Cardiac muscle cell (in vitro differentiated cells and primary cell): ENCODE measurements at regions not wholly inside any gene's neighbourhood (a gene's known extent, or its start where the extent isn't known, plus 50 kb on each side); places are given as distances from the start of the nearest gene placed in this dataset.

Experiments
- DNase-seq, 2 donors: peaks; one replicate each; pipeline versions ENCODE4 v3.0.0 to v3.0.0-alpha.2; 2010 to 2017; ENCODE audit warnings: low read depth in 1 of 2, low spot score in 1 of 2
- H3K27ac ChIP-seq: fragments of 200-600 bp; sonication (generic); 2 replicates; pipeline ENCODE4 v1.5.1; 2016
- H3K27me3 ChIP-seq: fragments of 200-600 bp; sonication (generic); 2 replicates; pipeline ENCODE4 v1.6.0; 2016; ENCODE audit warnings: control low read depth
- H3K36me3 ChIP-seq: fragments of 200-600 bp; sonication (generic); 2 replicates; pipeline ENCODE4 v1.5.1; 2016; ENCODE audit warnings: control low read depth
- H3K4me1 ChIP-seq: fragments of 200-600 bp; sonication (generic); 2 replicates; pipeline ENCODE4 v1.8.1; 2017; ENCODE audit warnings: low read depth, mild to moderate bottlenecking, mixed run types
- H3K4me3 ChIP-seq: fragments of 200-600 bp; sonication (generic); 2 replicates; pipeline ENCODE4 v1.5.1; 2016; ENCODE audit warnings: mild to moderate bottlenecking
- H3K9me3 ChIP-seq: fragments of 200-600 bp; sonication (generic); 2 replicates; pipeline ENCODE4 v1.5.1; 2017; ENCODE audit warnings: low read depth, mild to moderate bottlenecking, control low read depth
- TF ChIP-seq, protein P1 (sequence below): IDR thresholded peaks from 2 replicates; pipeline ENCODE4 v1.5.1; 2012; ENCODE audit warnings: low read depth, mild to moderate bottlenecking, low read length

DNA sequence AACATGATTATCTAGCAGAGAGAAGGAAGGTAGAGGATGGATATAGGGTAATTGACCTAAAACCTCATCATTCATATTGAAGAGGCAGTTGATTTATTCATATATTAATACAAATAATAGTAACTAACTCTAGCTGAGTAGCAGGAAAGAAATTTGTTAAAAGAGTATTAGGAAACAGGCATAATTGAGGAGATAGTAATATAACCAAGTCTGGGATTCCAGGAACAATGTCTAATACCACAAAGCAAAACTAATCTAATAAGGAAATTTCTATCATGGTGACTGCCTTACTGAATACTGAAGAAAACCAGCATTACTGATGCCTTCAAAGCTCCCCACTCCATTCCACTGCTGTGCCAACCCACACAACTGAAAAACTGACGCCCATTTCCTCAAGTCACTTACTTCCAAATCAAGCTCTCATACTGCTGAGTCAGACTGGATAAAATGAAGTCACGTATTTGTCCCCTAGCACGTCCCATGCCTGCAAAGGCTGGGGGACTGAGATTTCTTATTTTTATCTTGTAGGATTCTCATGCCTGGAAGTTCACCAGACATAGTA, 153.9 kb downstream of the SMC2 start:
- DNase-seq: peak in 1 of 2 donors; percentile 53
- H3K4me1 ChIP-seq: no peaks in the 10 kb centered on the region
- H3K27ac ChIP-seq: no peak overlapping the region
- H3K36me3 ChIP-seq: no peaks in the 10 kb centered on the region
- H3K9me3 ChIP-seq: no peaks in the 10 kb centered on the region
- no peaks in the 10 kb centered on the region for H3K27me3 ChIP-seq
- TF ChIP-seq, protein P1, sequence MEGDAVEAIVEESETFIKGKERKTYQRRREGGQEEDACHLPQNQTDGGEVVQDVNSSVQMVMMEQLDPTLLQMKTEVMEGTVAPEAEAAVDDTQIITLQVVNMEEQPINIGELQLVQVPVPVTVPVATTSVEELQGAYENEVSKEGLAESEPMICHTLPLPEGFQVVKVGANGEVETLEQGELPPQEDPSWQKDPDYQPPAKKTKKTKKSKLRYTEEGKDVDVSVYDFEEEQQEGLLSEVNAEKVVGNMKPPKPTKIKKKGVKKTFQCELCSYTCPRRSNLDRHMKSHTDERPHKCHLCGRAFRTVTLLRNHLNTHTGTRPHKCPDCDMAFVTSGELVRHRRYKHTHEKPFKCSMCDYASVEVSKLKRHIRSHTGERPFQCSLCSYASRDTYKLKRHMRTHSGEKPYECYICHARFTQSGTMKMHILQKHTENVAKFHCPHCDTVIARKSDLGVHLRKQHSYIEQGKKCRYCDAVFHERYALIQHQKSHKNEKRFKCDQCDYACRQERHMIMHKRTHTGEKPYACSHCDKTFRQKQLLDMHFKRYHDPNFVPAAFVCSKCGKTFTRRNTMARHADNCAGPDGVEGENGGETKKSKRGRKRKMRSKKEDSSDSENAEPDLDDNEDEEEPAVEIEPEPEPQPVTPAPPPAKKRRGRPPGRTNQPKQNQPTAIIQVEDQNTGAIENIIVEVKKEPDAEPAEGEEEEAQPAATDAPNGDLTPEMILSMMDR: no peak
- H3K4me3 ChIP-seq: no peak overlapping the region

DNA sequence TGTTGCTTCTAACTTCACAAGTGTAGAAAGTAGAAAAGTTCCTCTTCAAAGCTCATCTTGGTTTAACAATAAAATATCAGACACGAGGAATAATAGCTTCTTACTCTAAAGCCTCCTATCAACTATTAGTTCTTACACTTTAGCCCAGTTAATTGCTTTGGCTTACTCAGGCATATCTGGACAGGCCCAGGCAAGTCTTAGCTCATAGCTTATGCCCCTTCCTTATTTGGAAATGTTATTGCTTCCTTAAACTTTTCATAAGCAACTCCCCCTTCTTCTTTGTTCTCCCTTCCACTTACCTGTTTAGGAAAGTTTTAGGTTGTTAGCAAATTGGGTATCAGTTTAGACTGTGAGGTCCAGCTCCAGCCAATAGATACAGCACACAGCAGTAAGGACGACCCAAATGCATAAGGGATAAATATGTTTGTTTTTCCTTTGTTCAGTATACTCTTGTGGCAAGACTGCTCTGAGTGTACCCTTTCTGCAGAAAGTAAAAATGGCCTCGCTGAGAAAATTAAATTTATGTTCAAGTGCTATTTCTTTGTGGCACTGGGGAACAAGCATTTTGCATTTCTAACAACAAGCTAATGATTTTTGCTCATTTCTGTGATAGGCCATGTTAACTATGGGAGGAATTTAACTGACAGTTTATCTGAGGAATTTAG, 162.1 kb downstream of the SMC2 start:
- Histone ChIP-seq H3K27ac (no peak overlapping the region), H3K36me3 (no peaks in the 10 kb centered on the region), H3K9me3 (no peaks in the 10 kb centered on the region), H3K4me3 (no peak overlapping the region), H3K27me3 (no peaks in the 10 kb centered on the region), H3K4me1 (no peaks in the 10 kb centered on the region)
- TF ChIP-seq, protein P1: no peak
- DNase-seq: peak in 1 of 2 donors; percentile 6

DNA sequence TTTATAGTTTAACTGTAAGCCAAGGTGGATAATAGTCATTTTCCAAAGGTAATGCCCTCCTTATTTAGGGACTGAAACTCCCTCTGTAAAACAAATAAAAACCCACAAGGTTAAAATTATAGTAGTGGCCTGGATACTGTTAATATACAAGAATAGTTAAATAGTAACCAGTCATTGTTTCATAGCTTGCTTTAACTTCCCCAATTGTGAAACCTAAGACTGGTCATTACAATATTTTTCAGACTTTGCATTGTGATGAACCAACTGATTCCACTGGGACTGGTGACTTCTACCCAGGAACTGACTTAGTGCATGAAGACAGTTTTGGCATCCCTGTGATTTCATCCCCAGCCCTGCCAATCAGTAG, 162.6 kb downstream of the SMC2 start:
- no peaks in the 10 kb centered on the region for H3K27me3 ChIP-seq
- DNase-seq: no peak
- H3K4me1 ChIP-seq: no peaks in the 10 kb centered on the region
- H3K4me3 ChIP-seq: no peak overlapping the region
- no peaks in the 10 kb centered on the region for H3K36me3 ChIP-seq
- no peaks in the 10 kb centered on the region for H3K9me3 ChIP-seq
- no peak overlapping the region for H3K27ac ChIP-seq
- TF ChIP-seq, protein P1: no peak

DNA sequence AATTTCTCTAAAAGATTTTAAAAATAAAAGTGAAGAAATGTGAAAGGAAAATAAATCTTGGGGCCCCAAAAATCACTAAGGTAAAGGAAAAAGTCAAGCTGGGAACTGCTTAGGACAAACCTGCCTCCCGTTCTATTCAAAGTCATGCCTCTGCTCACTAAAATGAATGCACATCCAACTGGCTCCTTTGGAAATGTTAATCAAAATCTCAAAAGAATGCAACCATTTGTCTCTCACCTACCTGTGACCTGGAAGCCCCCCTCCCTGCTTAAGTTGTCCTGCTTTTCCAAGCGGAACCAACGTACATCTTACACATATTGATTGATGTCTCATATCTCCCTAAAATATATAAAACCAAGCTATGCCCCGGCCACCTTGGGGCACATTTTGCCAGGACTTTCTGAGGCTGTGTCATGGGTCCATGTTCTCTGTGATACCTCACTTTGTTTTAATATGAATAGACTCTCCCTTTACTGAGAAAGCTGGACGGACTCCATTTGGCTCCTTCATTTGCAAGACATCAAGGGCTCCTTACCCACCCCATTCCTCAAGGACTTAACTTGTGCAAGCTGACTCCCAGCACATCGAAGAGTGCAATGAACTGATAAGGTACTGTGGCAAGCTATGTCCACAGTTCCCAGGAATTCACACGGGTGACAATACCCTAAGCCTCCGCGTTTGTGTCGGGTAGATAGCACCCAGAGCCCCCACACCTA, 164.3 kb downstream of the SMC2 start:
- no peak overlapping the region for H3K27ac ChIP-seq
- no peak for DNase-seq
- H3K4me1 ChIP-seq: no peaks in the 10 kb centered on the region
- H3K4me3 ChIP-seq: no peak overlapping the region
- no peaks in the 10 kb centered on the region for H3K36me3 ChIP-seq
- TF ChIP-seq, protein P1: no peak
- no peaks in the 10 kb centered on the region for H3K9me3 ChIP-seq
- no peaks in the 10 kb centered on the region for H3K27me3 ChIP-seq

DNA sequence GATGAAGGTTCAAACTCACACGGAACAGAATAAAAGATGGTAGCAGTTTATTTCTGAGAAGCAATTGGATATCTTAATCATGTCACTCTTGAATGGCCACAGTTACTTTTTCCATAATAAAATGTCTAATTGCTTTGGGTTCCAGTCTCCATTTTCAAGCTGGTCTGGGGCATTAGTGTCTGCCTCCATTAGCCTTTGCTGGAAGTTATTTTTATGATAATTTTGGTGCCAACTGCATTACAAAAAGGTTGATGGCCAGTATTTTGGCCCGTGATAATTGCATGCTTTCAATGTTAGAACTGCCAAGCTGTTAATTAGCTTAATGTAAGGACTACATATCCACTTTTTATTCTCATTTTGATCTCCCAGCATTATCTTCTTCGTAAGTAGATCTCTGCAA, 165.9 kb downstream of the SMC2 start:
- TF ChIP-seq, protein P1: no peak
- Histone ChIP-seq H3K27ac (no peak overlapping the region), H3K4me1 (no peaks in the 10 kb centered on the region), H3K27me3 (no peaks in the 10 kb centered on the region), H3K9me3 (no peaks in the 10 kb centered on the region), H3K4me3 (no peak overlapping the region), H3K36me3 (no peaks in the 10 kb centered on the region)
- no peak for DNase-seq
